Thyroid gland (tissue), 4 donors: ENCODE measurements at regions not wholly inside any gene's neighbourhood (a gene's known extent, or its start where the extent isn't known, plus 50 kb on each side); places are given as distances from the start of the nearest gene placed in this dataset.

Experiments used
- CTCF ChIP-seq, 6 experiments: fragments of 200-600 bp in 3 of 6; fragments of 450-650 bp in 3 of 6; sonication (generic) in 3 of 6; IDR thresholded peaks; one replicate each; pipeline ENCODE4 v1.5.1; 2016 to 2019; ENCODE audit warnings: antibody characterized with exemption in 6 of 6, mild to moderate bottlenecking in 2 of 6, inconsistent platforms in 1 of 6, moderate library complexity in 1 of 6
- POLR2A ChIP-seq, 2 donors: fragments of 450-650 bp; IDR thresholded peaks; one replicate each; pipeline ENCODE4 v1.6.1; 2017; ENCODE audit warnings: antibody characterized with exemption in 2 of 2, mild to moderate bottlenecking in 2 of 2, moderate library complexity in 1 of 2

- no peak for TF ChIP-seq CTCF (IDR thresholded peaks at IDR 0.05)
- no peak for TF ChIP-seq POLR2A (IDR thresholded peaks at IDR 0.05)
These were observed 517.0 kb upstream of the EPHA5 start for GRCh38 chr4:66187175-66187720.
